GM12873 (cell line): ENCODE measurements at regions not wholly inside any gene's neighbourhood (a gene's known extent, or its start where the extent isn't known, plus 50 kb on each side); places are given as distances from the start of the nearest gene placed in this dataset.

Source experiments
- TF ChIP-seq, protein P1 (sequence below): IDR thresholded peaks from 2 replicates; pipeline ENCODE4 v1.5.1; 2012; ENCODE audit warnings: low read depth, mild to moderate bottlenecking, moderate library complexity, low read length, control low read depth; ENCODE audit not compliant: insufficient read depth; ENCODE audit errors: missing control alignments

DNA sequence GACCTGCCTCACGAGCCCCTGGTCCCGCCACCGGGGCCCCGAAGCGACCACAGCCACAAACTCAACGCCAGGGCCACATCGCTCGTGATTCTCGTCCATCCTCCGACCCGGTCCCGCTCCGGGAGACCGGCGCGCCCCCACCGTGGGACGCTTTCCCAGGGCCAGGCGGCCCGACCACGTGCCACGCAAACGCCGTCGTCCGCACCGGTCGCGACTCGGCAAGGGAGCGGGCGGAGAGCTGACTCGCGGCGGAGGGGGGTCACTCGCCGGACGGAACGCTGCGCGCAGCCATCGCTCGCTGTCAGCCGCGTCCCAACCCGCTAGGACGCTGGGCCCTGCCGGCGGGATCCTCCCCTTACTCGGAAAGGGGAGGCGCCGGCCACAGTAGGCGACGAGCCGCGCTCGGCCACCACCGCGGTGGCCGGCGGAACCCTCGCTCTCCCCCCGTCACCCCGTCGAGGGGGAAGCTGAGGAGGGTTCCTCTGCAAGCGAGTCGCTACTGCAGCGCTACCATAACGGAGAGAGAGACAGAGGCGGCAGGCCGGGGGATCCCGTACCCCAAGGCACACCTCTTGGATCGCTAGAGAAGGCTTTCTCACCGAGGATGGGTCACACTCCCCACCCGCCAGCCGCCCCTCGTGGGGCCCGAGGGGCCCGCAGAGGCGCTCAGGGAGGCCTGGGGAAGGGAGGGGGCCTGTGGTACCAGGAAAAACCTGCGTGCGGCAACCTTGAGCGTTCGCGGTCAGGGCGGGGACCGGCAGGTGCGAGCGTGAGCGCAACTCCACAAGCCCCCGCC, 511.8 kb upstream of the ZNF337 start:
- TF ChIP-seq, protein P1, sequence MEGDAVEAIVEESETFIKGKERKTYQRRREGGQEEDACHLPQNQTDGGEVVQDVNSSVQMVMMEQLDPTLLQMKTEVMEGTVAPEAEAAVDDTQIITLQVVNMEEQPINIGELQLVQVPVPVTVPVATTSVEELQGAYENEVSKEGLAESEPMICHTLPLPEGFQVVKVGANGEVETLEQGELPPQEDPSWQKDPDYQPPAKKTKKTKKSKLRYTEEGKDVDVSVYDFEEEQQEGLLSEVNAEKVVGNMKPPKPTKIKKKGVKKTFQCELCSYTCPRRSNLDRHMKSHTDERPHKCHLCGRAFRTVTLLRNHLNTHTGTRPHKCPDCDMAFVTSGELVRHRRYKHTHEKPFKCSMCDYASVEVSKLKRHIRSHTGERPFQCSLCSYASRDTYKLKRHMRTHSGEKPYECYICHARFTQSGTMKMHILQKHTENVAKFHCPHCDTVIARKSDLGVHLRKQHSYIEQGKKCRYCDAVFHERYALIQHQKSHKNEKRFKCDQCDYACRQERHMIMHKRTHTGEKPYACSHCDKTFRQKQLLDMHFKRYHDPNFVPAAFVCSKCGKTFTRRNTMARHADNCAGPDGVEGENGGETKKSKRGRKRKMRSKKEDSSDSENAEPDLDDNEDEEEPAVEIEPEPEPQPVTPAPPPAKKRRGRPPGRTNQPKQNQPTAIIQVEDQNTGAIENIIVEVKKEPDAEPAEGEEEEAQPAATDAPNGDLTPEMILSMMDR, result no peak

DNA sequence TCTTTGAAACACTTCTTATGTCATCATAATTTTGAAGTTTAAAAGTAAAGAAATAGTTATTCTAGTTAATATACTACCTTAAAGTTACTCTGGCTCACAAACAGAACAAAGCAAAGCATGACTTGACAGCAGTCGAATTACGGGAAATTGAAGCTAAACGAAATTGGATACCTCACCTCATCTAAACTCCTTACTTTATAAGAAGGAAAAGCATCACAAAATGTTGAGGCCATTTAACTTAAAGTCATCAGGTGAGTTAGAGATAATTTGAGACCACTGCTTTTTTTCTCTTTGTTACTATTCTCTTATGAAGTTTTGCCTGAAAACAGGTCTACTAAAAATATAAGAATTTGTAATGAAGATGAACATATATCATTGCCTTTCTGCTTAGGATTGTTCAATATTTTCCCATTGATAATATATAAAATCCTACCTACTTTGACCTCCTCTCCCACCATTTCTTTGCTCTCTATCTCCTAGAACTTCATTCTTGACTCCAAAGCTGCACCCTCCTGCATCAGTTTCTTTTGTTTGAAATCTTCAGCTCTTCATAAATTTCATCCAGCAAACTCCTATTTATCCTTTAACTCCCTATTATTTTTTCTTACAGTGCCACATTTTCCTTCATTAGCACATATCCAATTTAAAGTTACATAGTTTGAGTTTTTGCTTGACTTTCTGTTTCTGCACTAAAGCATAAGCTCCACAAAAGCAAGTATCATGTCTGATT, 510.7 kb upstream of the ZNF337 start:
- TF ChIP-seq, protein P1, result no peak

DNA sequence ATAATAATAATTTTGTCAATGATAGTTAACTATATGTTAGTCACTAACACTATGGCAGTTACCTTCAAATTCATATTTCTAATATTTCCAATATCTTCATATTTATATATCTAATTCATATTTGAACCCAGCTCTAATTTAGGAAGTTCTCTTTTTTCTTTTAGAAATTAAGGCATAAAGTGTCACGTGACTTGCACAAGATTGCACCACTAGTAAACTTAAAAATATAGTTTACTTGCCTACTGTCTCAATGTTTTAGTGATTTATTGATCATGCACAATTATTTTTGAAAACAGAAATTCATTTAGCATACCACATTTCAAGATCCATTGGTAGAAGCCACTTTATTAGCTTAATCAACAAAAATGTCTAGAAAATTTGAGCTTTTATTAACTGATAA, 508.7 kb upstream of the ZNF337 start:
- TF ChIP-seq, protein P1, result no peak

DNA sequence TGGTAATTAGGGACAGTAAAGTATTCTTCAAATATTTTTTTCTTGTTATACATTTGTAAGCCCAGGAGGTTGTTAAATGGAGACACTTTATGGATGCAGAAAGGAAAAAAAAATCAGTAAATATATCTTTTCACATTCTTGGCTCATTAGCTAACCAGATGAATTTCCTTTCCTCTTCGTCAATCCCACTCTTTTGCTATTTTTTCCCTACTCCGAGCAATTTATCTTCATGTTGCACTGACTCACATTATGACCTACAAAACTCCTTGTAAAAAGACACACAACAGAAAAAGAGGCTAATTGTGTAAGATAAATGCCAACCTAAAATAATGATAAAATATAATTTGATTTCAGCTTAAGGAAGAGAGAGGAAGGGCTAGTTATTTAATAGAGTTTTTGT, 472.9 kb upstream of the ZNF337 start:
- TF ChIP-seq, protein P1, result no peak

DNA sequence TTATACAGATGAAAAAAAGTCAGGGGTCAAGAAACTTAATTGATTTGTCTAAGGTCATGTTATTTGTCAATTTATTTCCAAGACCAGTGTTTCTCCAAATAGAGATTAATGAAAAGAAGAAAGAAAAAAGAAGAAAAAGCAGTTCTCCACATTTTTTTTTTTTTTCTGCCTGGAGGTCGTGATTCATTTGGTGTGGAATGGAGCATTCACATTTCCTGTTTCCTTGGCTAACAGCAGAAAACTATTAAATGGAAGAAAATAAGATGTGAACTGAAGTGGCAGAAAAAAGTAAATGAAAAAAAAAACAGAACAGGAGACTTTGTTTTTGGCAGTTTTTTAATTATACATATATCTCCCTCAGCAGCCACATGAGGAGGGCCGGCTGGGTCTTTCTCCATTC, 470.8 kb upstream of the ZNF337 start:
- TF ChIP-seq, protein P1, result no peak

DNA sequence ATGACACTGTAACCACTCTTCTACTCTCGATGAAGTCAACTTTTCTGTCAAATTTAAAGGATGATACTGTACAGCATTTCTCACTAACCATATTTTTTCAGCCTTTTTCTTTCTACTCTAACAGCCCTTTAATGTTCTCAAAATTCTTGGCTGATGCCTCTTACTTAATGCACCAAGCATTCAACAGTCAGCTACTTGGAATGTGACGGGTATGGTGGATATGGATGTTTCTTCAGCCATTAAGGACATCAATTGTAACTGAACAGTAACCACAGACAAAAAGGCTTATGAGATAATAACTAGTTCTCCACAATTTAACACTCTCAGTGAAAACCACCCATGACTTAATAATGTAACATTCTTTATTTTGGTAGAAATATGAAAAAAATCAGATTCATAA, 467.2 kb upstream of the ZNF337 start:
- TF ChIP-seq, protein P1, result no peak

DNA sequence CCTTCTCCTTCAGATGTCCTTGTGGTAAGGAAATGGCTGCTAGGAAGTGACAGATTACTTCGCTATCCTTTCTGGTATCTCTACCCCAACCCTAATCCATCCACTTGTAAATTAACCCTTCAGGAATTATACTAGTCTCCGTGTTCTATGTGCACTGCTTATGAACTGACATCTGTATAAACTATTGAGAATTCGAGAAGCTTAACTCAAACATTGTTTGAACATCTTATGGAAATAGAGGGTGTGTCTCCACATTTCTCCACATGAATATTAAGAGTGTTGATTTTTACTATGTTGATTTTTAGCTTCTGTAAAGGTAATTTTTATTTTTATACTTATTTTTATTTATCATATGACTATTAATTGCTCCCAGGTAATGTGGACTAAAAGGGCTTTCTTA, 457.6 kb upstream of the ZNF337 start:
- TF ChIP-seq, protein P1, result no peak
